MCF 10A (cell line): ENCODE measurements at regions not wholly inside any gene's neighbourhood (a gene's known extent, or its start where the extent isn't known, plus 50 kb on each side); places are given as distances from the start of the nearest gene placed in this dataset.

Experiments used
- BruUV-seq: library from RNA; stranded (reverse); fragments of 400-500 nt; replicated peaks from 2 replicates; lab custom pipeline; 2021; lab: Mats Ljungman, UMichigan
- CTCF ChIA-PET: fragments of 300-600 bp; sonication (Branson Sonifier 250); formaldehyde crosslinking; extraction: SDS; loops from one replicate; lab custom pipeline; 2021; ENCODE audit warnings: antibody characterized with exemption, inconsistent platforms; lab: Yijun Ruan, JAX
- POLR2A ChIA-PET: fragments of 300-600, 350-650 bp; sonication (Branson Sonifier 250); formaldehyde crosslinking; extraction: SDS; loops from one replicate; lab custom pipeline; 2020; ENCODE audit warnings: antibody characterized with exemption, inconsistent platforms; lab: Yijun Ruan, JAX
- DNase-seq: peaks from one replicate; pipeline ENCODE4 v3.0.0-alpha.2; 2018; ENCODE audit not compliant: unreplicated experiment
- H3K27ac Mint-ChIP-seq: one replicate; pipeline ENCODE4 v1.8.0; 2022; ENCODE audit warnings: mild to moderate bottlenecking, low read depth, mixed read lengths; ENCODE audit not compliant: unreplicated experiment
- H3K27me3 Mint-ChIP-seq: one replicate; pipeline ENCODE4 v1.8.0; 2022; ENCODE audit warnings: mixed read lengths; ENCODE audit not compliant: insufficient read depth, unreplicated experiment
- H3K36me3 Mint-ChIP-seq: one replicate; pipeline ENCODE4 v1.8.0; 2022; ENCODE audit warnings: mild to moderate bottlenecking, moderate library complexity, mixed read lengths; ENCODE audit not compliant: insufficient read depth, unreplicated experiment
- H3K4me1 Mint-ChIP-seq: one replicate; pipeline ENCODE4 v1.8.0; 2022; ENCODE audit warnings: mixed read lengths; ENCODE audit not compliant: insufficient read depth, unreplicated experiment
- H3K4me3 Mint-ChIP-seq: one replicate; pipeline ENCODE4 v1.8.0; 2022; ENCODE audit warnings: mild to moderate bottlenecking, moderate library complexity, mixed read lengths; ENCODE audit not compliant: unreplicated experiment
- H3K9me3 Mint-ChIP-seq: one replicate; pipeline ENCODE4 v1.8.0; 2022; ENCODE audit warnings: mixed read lengths; ENCODE audit not compliant: unreplicated experiment
- intact Hi-C: fragments of 100-400 bp; cut with micrococcal nuclease; formaldehyde crosslinking; loops from 2 replicates; pipeline ENCODE4 v1.14.1; 2022
- TF ChIP-seq, protein P1 (sequence below): fragments of 200-600 bp; IDR thresholded peaks from one replicate; pipeline ENCODE4 v1.8.0; 2022; ENCODE audit warnings: antibody characterized with exemption, mild to moderate bottlenecking; ENCODE audit not compliant: unreplicated experiment

DNA sequence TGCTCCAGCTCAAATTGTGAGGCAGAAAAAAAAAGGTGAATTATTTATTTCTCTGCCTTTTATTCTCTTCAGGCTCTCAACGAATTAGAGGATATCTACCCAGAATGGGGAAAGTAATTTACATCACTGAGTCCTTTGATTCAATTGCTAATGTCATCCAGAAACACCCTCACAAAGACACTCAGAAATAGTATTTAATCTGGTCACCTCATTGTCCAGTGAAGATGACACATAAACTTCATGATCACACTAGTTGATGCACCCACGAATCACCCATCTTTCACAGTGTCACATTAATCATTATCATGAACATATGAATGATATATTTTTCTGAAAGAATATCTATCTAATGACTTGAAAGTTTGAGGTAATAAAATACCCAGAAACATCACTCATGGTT is 868.5 kb downstream of the BRINP3 start:
- Mint-ChIP-seq H3K4me3 (no peak overlapping the region), H3K27ac (no peak overlapping the region), H3K9me3 (no peaks in the 10 kb centered on the region), H3K27me3 (no peaks in the 10 kb centered on the region), H3K36me3 (no peaks in the 10 kb centered on the region), H3K4me1 (peaks cover 8% of the 10 kb centered on the region)
- CTCF ChIA-PET = no interaction called here
- TF ChIP-seq, protein P1, sequence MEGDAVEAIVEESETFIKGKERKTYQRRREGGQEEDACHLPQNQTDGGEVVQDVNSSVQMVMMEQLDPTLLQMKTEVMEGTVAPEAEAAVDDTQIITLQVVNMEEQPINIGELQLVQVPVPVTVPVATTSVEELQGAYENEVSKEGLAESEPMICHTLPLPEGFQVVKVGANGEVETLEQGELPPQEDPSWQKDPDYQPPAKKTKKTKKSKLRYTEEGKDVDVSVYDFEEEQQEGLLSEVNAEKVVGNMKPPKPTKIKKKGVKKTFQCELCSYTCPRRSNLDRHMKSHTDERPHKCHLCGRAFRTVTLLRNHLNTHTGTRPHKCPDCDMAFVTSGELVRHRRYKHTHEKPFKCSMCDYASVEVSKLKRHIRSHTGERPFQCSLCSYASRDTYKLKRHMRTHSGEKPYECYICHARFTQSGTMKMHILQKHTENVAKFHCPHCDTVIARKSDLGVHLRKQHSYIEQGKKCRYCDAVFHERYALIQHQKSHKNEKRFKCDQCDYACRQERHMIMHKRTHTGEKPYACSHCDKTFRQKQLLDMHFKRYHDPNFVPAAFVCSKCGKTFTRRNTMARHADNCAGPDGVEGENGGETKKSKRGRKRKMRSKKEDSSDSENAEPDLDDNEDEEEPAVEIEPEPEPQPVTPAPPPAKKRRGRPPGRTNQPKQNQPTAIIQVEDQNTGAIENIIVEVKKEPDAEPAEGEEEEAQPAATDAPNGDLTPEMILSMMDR = no peak
- intact Hi-C loops = no loop called here
- POLR2A ChIA-PET = interaction anchor here (0.7 kb wide), 1 partner anchor 157 kb away, joined by 3 read pairs; no protein-coding TSS in a partner anchor
- no TSS peak for BruUV-seq
- DNase-seq = no peak

- TF ChIP-seq, protein P1 = no peak
- BruUV-seq = no TSS peak
- H3K4me3 Mint-ChIP-seq = no peak overlapping the region
Observed at GRCh38 chr1:189616893-189617292, 860.8 kb downstream of the BRINP3 start.

GRCh38 chr1:189619682-189620332 is 857.9 kb downstream of the BRINP3 start:
- Mint-ChIP-seq H3K36me3 (no peaks in the 10 kb centered on the region), H3K27me3 (no peaks in the 10 kb centered on the region), H3K4me1 (peaks cover 17% of the 10 kb centered on the region), H3K9me3 (no peaks in the 10 kb centered on the region), H3K4me3 (no peak overlapping the region), H3K27ac (peak overlapping the region; percentile 61)
- DNase-seq = peak; percentile 100
- intact Hi-C loops = loop anchor here (1.0 kb wide), 3 partner anchors 701 to 816 kb away; no protein-coding TSS in a partner anchor
- ChIA-PET CTCF (interaction anchor here (0.6 to 0.9 kb wide), 4 partner anchors 9 to 699 kb away, joined by 3 read pairs; no protein-coding TSS in a partner anchor), POLR2A (interaction anchor here (0.6 to 0.9 kb wide), 2 partner anchors 25 to 702 kb away, joined by 3 read pairs; no protein-coding TSS in a partner anchor)
- no TSS peak for BruUV-seq
- TF ChIP-seq, protein P1 = peak; percentile 32

More at GRCh38 chr1:189616893-189617292, 860.8 kb downstream of the BRINP3 start:
- ChIA-PET CTCF (interaction anchor here (0.6 to 0.7 kb wide), 3 partner anchors 10 to 637 kb away, joined by 3 read pairs; no protein-coding TSS in a partner anchor), POLR2A (interaction anchor here (0.6 kb wide), 1 partner anchor 21 kb away, joined by 3 read pairs; no protein-coding TSS in a partner anchor)
- no peaks in the 10 kb centered on the region for H3K27me3 Mint-ChIP-seq
- peak overlapping the region; percentile 1 for H3K27ac Mint-ChIP-seq
- DNase-seq = peak; percentile 92
- no peaks in the 10 kb centered on the region for H3K36me3 Mint-ChIP-seq
- H3K4me1 Mint-ChIP-seq = peaks cover 17% of the 10 kb centered on the region
- H3K9me3 Mint-ChIP-seq = no peaks in the 10 kb centered on the region
- intact Hi-C loops = no loop called here

DNA sequence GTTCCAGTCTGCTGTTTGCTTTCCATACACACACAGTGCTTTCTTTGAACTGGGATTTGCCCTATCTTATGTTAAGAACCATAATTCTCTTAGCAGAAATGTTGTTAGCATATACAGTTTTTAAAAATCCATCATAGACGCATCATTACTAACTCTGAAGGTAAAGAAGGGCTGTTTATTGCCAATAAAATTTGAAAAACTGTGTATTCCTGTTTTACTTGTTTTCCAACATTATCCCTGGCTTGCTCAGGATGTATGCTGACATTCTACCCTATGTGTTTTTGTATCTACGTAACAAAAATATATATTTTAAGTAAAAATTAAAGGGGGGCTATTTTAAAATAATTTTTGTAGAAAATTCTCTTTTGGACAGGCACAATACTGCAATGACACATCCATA is 857.2 kb downstream of the BRINP3 start:
- no peak for DNase-seq
- H3K27me3 Mint-ChIP-seq = no peaks in the 10 kb centered on the region
- ChIA-PET POLR2A (no interaction called here), CTCF (no interaction called here)
- H3K4me1 Mint-ChIP-seq = peaks cover 17% of the 10 kb centered on the region
- no TSS peak for BruUV-seq
- no peaks in the 10 kb centered on the region for H3K36me3 Mint-ChIP-seq
- TF ChIP-seq, protein P1 = no peak
- intact Hi-C loops = loop anchor here (1.0 kb wide), 2 partner anchors 701 to 753 kb away; no protein-coding TSS in a partner anchor
- H3K9me3 Mint-ChIP-seq = no peaks in the 10 kb centered on the region
- peak overlapping the region; percentile 61 for H3K27ac Mint-ChIP-seq
- H3K4me3 Mint-ChIP-seq = no peak overlapping the region
